H1 (cell line): ENCODE measurements at regions not wholly inside any gene's neighbourhood (a gene's known extent, or its start where the extent isn't known, plus 50 kb on each side); places are given as distances from the start of the nearest gene placed in this dataset.
"Not testable (repeated sequence)": the region's sequence is repeated elsewhere in the genome, so short reads cannot be mapped to it uniquely, and the experiment has no call there.

Experiments used
- CTCF ChIA-PET: fragments of 300-600 bp; sonication (Branson Sonifier 250); formaldehyde crosslinking; loops from one replicate; lab custom pipeline; 2021; ENCODE audit not compliant: partially characterized antibody; lab: Charles Lee
- POLR2A ChIA-PET: fragments of 300-600 bp; sonication (Branson Sonifier 250); formaldehyde crosslinking; loops from one replicate; lab custom pipeline; 2021; ENCODE audit warnings: inconsistent platforms; ENCODE audit not compliant: partially characterized antibody; lab: Charles Lee
- DNase-seq, 2 experiments: peaks; one replicate each; pipeline versions ENCODE4 v3.0.0 to v3.0.0-alpha.2; 2010 to 2022; ENCODE audit warnings: low spot score in 2 of 2, low read depth in 1 of 2, mixed read lengths in 1 of 2
- FAIRE-seq: peaks from 2 replicates; lab custom pipeline; 2011; peaks lifted over from hg19 to GRCh38; lab: Jason Lieb, UNC
- H2AFZ ChIP-seq: 2 replicates; pipeline ENCODE4 v1.8.1; 2012; ENCODE audit warnings: low read length, inconsistent platforms
- H2AK5ac ChIP-seq: 2 replicates; pipeline ENCODE4 v1.6.1; 2013; ENCODE audit warnings: low read depth, low read length
- H2BK120ac ChIP-seq: replicated peaks from 2 replicates; pipeline ENCODE3; 2013; ENCODE audit warnings: low read depth, low read length, inconsistent platforms
- H2BK12ac ChIP-seq: 2 replicates; pipeline ENCODE4 v1.6.1; 2013; ENCODE audit warnings: low read depth, low read length
- H2BK15ac ChIP-seq: 2 replicates; pipeline ENCODE4 v1.6.1; 2013; ENCODE audit warnings: low read length
- H2BK20ac ChIP-seq: 2 replicates; pipeline ENCODE4 v1.6.1; 2013; ENCODE audit warnings: low read length
- H2BK5ac ChIP-seq: 2 replicates; pipeline ENCODE4 v1.6.1; 2013; ENCODE audit warnings: low read depth, low read length
- H3K14ac ChIP-seq: 2 replicates; pipeline ENCODE4 v1.6.1; 2013; ENCODE audit warnings: inconsistent platforms; ENCODE audit not compliant: insufficient read length
- H3K18ac ChIP-seq: 2 replicates; pipeline ENCODE4 v1.6.1; 2013; ENCODE audit warnings: low read length; ENCODE audit errors: extremely low read depth
- H3K23ac ChIP-seq: 2 replicates; pipeline ENCODE4 v1.6.1; 2013; ENCODE audit warnings: inconsistent platforms; ENCODE audit not compliant: insufficient read length
- H3K23me2 ChIP-seq: 2 replicates; pipeline ENCODE4 v1.6.1; 2013; ENCODE audit warnings: low read depth, low read length
- H3K27ac ChIP-seq: 2 replicates; pipeline ENCODE4 v1.6.1; 2011; ENCODE audit warnings: low read depth, low read length, inconsistent platforms
- H3K27me3 ChIP-seq, 4 experiments: replicated peaks in 1 of 4; 1 replicate in 1 of 4; 2 replicates in 3 of 4; pipeline versions ENCODE4 v1.6.1 to v1.8.1; 2011 to 2013; ENCODE audit warnings: low read length in 3 of 4, mild to moderate bottlenecking in 3 of 4, inconsistent platforms in 2 of 4, mixed read lengths in 2 of 4, moderate library complexity in 1 of 4; ENCODE audit not compliant: control insufficient read depth in 3 of 4, insufficient read depth in 3 of 4; ENCODE audit errors: extremely low read depth in 1 of 4
- H3K36me3 ChIP-seq, 4 experiments: 2 replicates each; pipeline versions ENCODE4 v1.6.1 to v1.8.1; 2011 to 2013; ENCODE audit warnings: mild to moderate bottlenecking in 4 of 4, low read length in 3 of 4, moderate library complexity in 2 of 4, control low read depth in 1 of 4, inconsistent platforms in 1 of 4; ENCODE audit not compliant: insufficient read depth in 4 of 4, control insufficient read depth in 2 of 4
- H3K4ac ChIP-seq: replicated peaks from 2 replicates; pipeline ENCODE3; 2013; ENCODE audit warnings: low read length, low read depth, mixed read lengths, inconsistent platforms; ENCODE audit not compliant: insufficient read length
- H3K4me1 ChIP-seq, 4 experiments: replicated peaks in 1 of 4; 1 replicate in 1 of 4; 2 replicates in 3 of 4; pipeline versions ENCODE4 v1.6.1 to v1.8.1; 2011 to 2013; ENCODE audit warnings: low read length in 3 of 4, inconsistent platforms in 2 of 4, mixed read lengths in 1 of 4; ENCODE audit not compliant: insufficient read depth in 4 of 4, control insufficient read depth in 3 of 4
- H3K4me2 ChIP-seq, 2 experiments: 2 replicates each; pipeline versions ENCODE4 v1.6.1 to v1.8.1; 2011 to 2013; ENCODE audit warnings: low read depth in 2 of 2, low read length in 2 of 2, control low read depth in 1 of 2, inconsistent platforms in 1 of 2, mild to moderate bottlenecking in 1 of 2; ENCODE audit not compliant: insufficient read depth in 1 of 2
- H3K4me3 ChIP-seq, 4 experiments: fragments of 200-600, 300-600 bp in 1 of 4; sonication (generic), shearing (Covaris generic), sonication (Bioruptor Twin) in 1 of 4; 2 replicates each; pipeline versions ENCODE4 v1.5.1 to v1.8.1; 2011 to 2016; ENCODE audit warnings: low read length in 4 of 4, low read depth in 3 of 4, control low read depth in 2 of 4, inconsistent platforms in 2 of 4, mild to moderate bottlenecking in 2 of 4, mixed read lengths in 1 of 4, moderate library complexity in 1 of 4; ENCODE audit not compliant: insufficient read depth in 2 of 4; ENCODE audit errors: extremely low read depth in 1 of 4
- H3K56ac ChIP-seq: replicated peaks from 2 replicates; pipeline ENCODE3; 2013; ENCODE audit warnings: low read depth, mild to moderate bottlenecking, mixed read lengths, low read length, inconsistent platforms; ENCODE audit not compliant: insufficient read length
- H3K79me1 ChIP-seq: 2 replicates; pipeline ENCODE4 v1.6.1; 2013; ENCODE audit warnings: low read depth, low read length, control low read depth
- H3K79me2 ChIP-seq, 2 experiments: 2 replicates each; pipeline versions ENCODE4 v1.6.1 to v1.8.1; 2012 to 2013; ENCODE audit warnings: low read length in 2 of 2, mild to moderate bottlenecking in 2 of 2, inconsistent platforms in 1 of 2; ENCODE audit not compliant: insufficient read depth in 2 of 2, control insufficient read depth in 1 of 2
- H3K9ac ChIP-seq, 4 experiments: replicated peaks in 1 of 4; 1 replicate in 1 of 4; 2 replicates in 3 of 4; pipeline versions ENCODE4 v1.6.1 to v1.8.1; 2011 to 2013; ENCODE audit warnings: low read depth in 3 of 4, low read length in 3 of 4, control low read depth in 2 of 4, mild to moderate bottlenecking in 2 of 4, moderate library complexity in 2 of 4, inconsistent platforms in 1 of 4; ENCODE audit errors: extremely low read depth in 1 of 4
- H3K9me3 ChIP-seq, 2 experiments: 2 replicates each; pipeline versions ENCODE4 v1.6.1 to v1.8.1; 2012 to 2013; ENCODE audit warnings: mild to moderate bottlenecking in 2 of 2, moderate library complexity in 2 of 2, control low read depth in 1 of 2, inconsistent platforms in 1 of 2, low read depth in 1 of 2, low read length in 1 of 2, mixed read lengths in 1 of 2; ENCODE audit not compliant: insufficient read depth in 2 of 2
- H4K20me1 ChIP-seq, 2 experiments: replicated peaks in 1 of 2; 2 replicates each; pipeline versions ENCODE3 to v1.8.1; 2011 to 2013; ENCODE audit warnings: inconsistent platforms in 2 of 2, low read length in 2 of 2, mild to moderate bottlenecking in 1 of 2; ENCODE audit not compliant: insufficient read depth in 2 of 2, control insufficient read depth in 1 of 2
- H4K5ac ChIP-seq: 2 replicates; pipeline ENCODE4 v1.6.1; 2013; ENCODE audit warnings: low read length, low read depth, mixed read lengths, inconsistent platforms; ENCODE audit not compliant: insufficient read length
- H4K8ac ChIP-seq: 2 replicates; pipeline ENCODE4 v1.8.0; 2013; ENCODE audit warnings: mild to moderate bottlenecking, moderate library complexity, low read length, inconsistent platforms; ENCODE audit not compliant: insufficient read depth; ENCODE audit errors: extremely low read depth
- H4K91ac ChIP-seq: replicated peaks from 2 replicates; pipeline ENCODE3; 2013; ENCODE audit warnings: low read length, mixed read lengths, inconsistent platforms; ENCODE audit not compliant: insufficient read length
- WGBS, 2 experiments: shearing (Covaris generic) in 1 of 2; methylation state at CpG; one replicate each; pipeline versions ENCODE4 v1.1.6 to v1.1.7; 2013 to 2015; ENCODE audit warnings: low lambda C conversion rate in 2 of 2, mixed read lengths in 2 of 2, inconsistent platforms in 1 of 2, low coverage in 1 of 2, missing lambda C conversion rate in 1 of 2; ENCODE audit not compliant: insufficient replicate concordance in 2 of 2, insufficient coverage in 1 of 2, insufficient read length in 1 of 2; ENCODE audit errors: extremely low coverage in 1 of 2, missing lambda C conversion rate in 1 of 2; 5-methylcytosine and 5-hydroxymethylcytosine counted together

DNA sequence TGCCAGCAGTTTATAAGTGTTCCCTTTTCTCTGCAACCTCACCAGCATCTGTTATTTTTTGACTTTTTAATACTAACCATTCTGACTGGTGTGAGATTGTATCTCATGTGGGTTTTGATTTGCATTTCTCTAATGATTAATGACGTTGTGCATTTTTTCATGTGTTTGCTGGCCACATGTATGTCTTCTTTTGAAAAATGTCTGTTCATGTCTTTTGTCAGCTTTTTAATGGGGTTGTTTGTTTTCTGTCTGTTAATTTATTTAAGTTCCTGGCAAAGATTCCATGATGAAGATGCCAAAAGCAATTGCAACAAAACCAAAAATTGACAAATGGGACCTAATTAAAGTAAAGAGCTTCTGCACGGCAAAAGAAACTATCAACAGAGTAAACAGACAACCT, 137.2 kb upstream of the JCAD start:
- H3K4me1 ChIP-seq, H3K23me2 ChIP-seq, H3K18ac ChIP-seq, H4K8ac ChIP-seq, H3K9ac ChIP-seq, H3K4ac ChIP-seq, H2AK5ac ChIP-seq, H2BK15ac ChIP-seq, H2BK5ac ChIP-seq, H4K5ac ChIP-seq, H3K4me2 ChIP-seq, H3K4me3 ChIP-seq, FAIRE-seq, H2BK20ac ChIP-seq, H3K79me2 ChIP-seq, H3K27ac ChIP-seq, H2BK12ac ChIP-seq, H2BK120ac ChIP-seq, H2AFZ ChIP-seq, CTCF ChIA-PET, POLR2A ChIA-PET, H3K23ac ChIP-seq, H3K79me1 ChIP-seq, H3K14ac ChIP-seq, H3K56ac ChIP-seq, H4K91ac ChIP-seq, H4K20me1 ChIP-seq, H3K9me3 ChIP-seq, DNase-seq, H3K27me3 ChIP-seq, H3K36me3 ChIP-seq: not testable (repeated sequence)
- 84% methylated on average over 2 of the region's 2 CpGs; no CpG with 5 or more reads in 1 of the 2 experiments for WGBS, 2 experiments
